ENCODE measurements at regions not wholly inside any gene's neighbourhood (a gene's known extent, or its start where the extent isn't known, plus 50 kb on each side); places are given as distances from the start of the nearest gene placed in this dataset.

DNA sequence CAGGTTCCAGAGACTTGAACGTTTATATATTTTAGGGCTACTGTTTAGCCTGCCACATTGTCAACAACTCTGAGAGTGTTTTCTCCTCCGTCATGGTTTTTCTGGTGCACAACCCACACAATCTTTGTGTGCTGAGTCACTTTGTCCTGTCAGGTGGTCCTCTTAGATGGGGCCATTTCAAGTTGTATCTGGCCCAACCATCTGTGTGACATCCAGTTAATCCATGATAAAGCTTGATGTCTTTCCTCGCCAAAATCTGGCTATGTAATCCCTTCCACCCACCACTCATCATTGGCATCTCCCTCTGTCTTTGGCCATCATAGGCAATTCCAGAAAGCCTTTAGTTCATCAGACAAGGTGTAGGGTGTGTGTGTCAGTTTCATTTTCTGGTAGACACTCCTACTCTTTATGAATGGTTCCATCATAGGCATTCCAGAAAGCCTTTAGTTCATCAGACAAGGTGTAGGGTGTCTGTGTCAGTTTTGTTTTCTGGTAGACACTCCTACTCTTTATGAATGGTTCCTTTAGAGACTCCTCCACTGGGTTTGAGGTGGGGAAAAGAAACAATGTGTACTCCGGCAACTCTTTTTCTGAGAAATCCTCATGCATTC lies 282.0 kb upstream of the ACTBL2 start:
- no peak overlapping the region for H2BK12ac ChIP-seq (ENCODE audit: low read length)
- H3K4me2 ChIP-seq (ENCODE audit: insufficient read depth, low read length, poor library complexity, severe bottlenecking), result no peak overlapping the region
- H2AK5ac ChIP-seq (ENCODE audit: low read depth, low read length), result no peak overlapping the region
- no peak overlapping the region for H3K4ac ChIP-seq (ENCODE audit: low read length)
- no peak overlapping the region for H2BK120ac ChIP-seq (ENCODE audit: low read depth, low read length)
- DNase-seq (ENCODE audit: low spot score), result no peak
- no peaks in the 10 kb centered on the region for H3K79me1 ChIP-seq (ENCODE audit: low read depth, low read length)
- H4K8ac ChIP-seq (ENCODE audit: low read depth, low read length), result no peak overlapping the region
- H2BK5ac ChIP-seq (ENCODE audit: low read length), result no peak overlapping the region
- H3K4me3 ChIP-seq (ENCODE audit: low read length in 2 of 2), result no peak overlapping the region
- H3K36me3 ChIP-seq (replicated peaks in 1 of 2; ENCODE audit: control insufficient read depth in 2 of 2, insufficient read depth in 2 of 2, low read length in 2 of 2), result no peaks in the 10 kb centered on the region
- H2AFZ ChIP-seq (ENCODE audit: low read length), result no peak overlapping the region
- peaks cover 0 to 2% of the 10 kb centered on the region in 2 donors for H3K9me3 ChIP-seq (replicated peaks in 1 of 2; ENCODE audit: control insufficient read depth in 2 of 2, insufficient read depth in 1 of 2, low read depth in 1 of 2, low read length in 2 of 2)
- H3K23ac ChIP-seq (ENCODE audit: low read depth, low read length, poor library complexity), result no peak overlapping the region
- peak overlapping the region; percentile 71 for H3K14ac ChIP-seq (ENCODE audit: low read length)
- no peak overlapping the region for H3K9ac ChIP-seq (ENCODE audit: low read depth, low read length, poor library complexity)
- WGBS, 2 donors (ENCODE audit: extremely low coverage in 2 of 2, insufficient read length in 2 of 2, insufficient replicate concordance in 1 of 2), result no CpG with 5 or more reads among the region's 4 CpGs
- H2BK15ac ChIP-seq (ENCODE audit: low read length), result no peak overlapping the region
- H3K27me3 ChIP-seq (ENCODE audit: control insufficient read depth in 3 of 3, insufficient read depth in 3 of 3, low read depth in 1 of 3, low read length in 3 of 3), result no peaks in the 10 kb centered on the region
- no peak overlapping the region for H4K91ac ChIP-seq (ENCODE audit: low read depth, low read length, poor library complexity)
- no peak overlapping the region for H3K27ac ChIP-seq (replicated peaks; ENCODE audit: low read length)
- no peaks in the 10 kb centered on the region for H3K4me1 ChIP-seq (ENCODE audit: control insufficient read depth in 2 of 2, insufficient read depth in 1 of 2, low read depth in 1 of 2, low read length in 2 of 2)
- H3K18ac ChIP-seq (ENCODE audit: low read length), result no peak overlapping the region

DNA sequence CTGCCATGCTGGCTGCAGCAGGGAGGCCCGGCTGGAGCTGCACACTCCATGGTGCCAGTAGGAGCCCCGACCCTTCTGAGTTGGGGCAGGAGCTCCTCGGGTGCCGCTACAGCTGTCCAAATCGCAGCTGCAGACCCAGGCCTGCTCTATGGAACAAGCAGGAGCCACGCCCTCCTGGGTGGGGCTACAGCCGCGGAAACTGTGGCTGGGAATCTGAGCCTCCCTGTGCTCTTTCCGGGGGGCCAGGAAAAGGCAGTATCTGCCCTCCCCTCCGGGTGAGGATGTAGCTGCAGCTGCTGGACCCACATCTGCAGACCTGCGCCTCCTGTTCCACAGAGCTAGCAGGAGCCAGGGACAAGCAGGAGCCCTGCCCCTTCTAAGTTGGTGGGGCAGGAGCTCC lies 278.9 kb upstream of the ACTBL2 start:
- Histone ChIP-seq H2AK5ac (ENCODE audit: low read depth, low read length) (no peak overlapping the region), H3K36me3 (replicated peaks in 1 of 2; ENCODE audit: control insufficient read depth in 2 of 2, insufficient read depth in 2 of 2, low read length in 2 of 2) (no peaks in the 10 kb centered on the region), H2BK120ac (ENCODE audit: low read depth, low read length) (no peak overlapping the region), H3K14ac (ENCODE audit: low read length) (peak overlapping the region; percentile 17), H3K18ac (ENCODE audit: low read length) (peak overlapping the region; percentile 71), H2BK5ac (ENCODE audit: low read length) (peak overlapping the region; percentile 20), H3K4me3 (ENCODE audit: low read length in 2 of 2) (no peak overlapping the region), H3K9ac (ENCODE audit: low read depth, low read length, poor library complexity) (no peak overlapping the region), H3K9me3 (replicated peaks in 1 of 2; ENCODE audit: control insufficient read depth in 2 of 2, insufficient read depth in 1 of 2, low read depth in 1 of 2, low read length in 2 of 2) (peaks cover 0 to 2% of the 10 kb centered on the region in 2 donors), H4K8ac (ENCODE audit: low read depth, low read length) (no peak overlapping the region), H2AFZ (ENCODE audit: low read length) (no peak overlapping the region), H3K79me1 (ENCODE audit: low read depth, low read length) (no peaks in the 10 kb centered on the region), H2BK15ac (ENCODE audit: low read length) (peak overlapping the region; percentile 37), H3K4me2 (ENCODE audit: insufficient read depth, low read length, poor library complexity, severe bottlenecking) (no peak overlapping the region), H3K27ac (replicated peaks; ENCODE audit: low read length) (no peak overlapping the region), H3K4me1 (ENCODE audit: control insufficient read depth in 2 of 2, insufficient read depth in 1 of 2, low read depth in 1 of 2, low read length in 2 of 2) (no peaks in the 10 kb centered on the region), H2BK12ac (ENCODE audit: low read length) (peak overlapping the region; percentile 73), H3K4ac (ENCODE audit: low read length) (no peak overlapping the region), H3K23ac (ENCODE audit: low read depth, low read length, poor library complexity) (no peak overlapping the region), H3K27me3 (ENCODE audit: control insufficient read depth in 3 of 3, insufficient read depth in 3 of 3, low read depth in 1 of 3, low read length in 3 of 3) (no peaks in the 10 kb centered on the region), H4K91ac (ENCODE audit: low read depth, low read length, poor library complexity) (no peak overlapping the region)
- DNase-seq (ENCODE audit: low spot score), result no peak
- WGBS, 2 donors (ENCODE audit: extremely low coverage in 2 of 2, insufficient read length in 2 of 2, insufficient replicate concordance in 1 of 2), result no CpG with 5 or more reads among the region's 11 CpGs

DNA sequence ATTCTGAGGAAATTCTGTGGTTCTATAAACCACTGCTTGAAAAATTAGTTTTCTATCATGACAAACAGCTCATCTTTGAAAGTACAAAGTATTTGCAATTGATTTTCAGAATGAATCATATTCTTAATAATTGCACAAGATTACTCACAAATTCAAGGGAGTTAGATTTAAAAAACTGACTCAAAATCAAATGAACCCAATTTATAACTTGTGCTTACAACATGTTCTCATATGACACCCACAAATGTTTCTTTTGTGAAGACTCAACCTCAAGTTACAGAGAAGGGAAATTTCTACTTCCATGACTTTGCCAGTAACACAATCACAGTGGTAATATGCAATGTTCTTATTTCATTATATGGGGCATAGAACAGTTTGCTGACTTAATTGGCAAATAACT lies 272.0 kb upstream of the ACTBL2 start:
- Histone ChIP-seq H3K27me3 (ENCODE audit: control insufficient read depth in 3 of 3, insufficient read depth in 3 of 3, low read depth in 1 of 3, low read length in 3 of 3) (no peaks in the 10 kb centered on the region), H3K4me1 (ENCODE audit: control insufficient read depth in 2 of 2, insufficient read depth in 1 of 2, low read depth in 1 of 2, low read length in 2 of 2) (no peaks in the 10 kb centered on the region), H3K4ac (ENCODE audit: low read length) (no peak overlapping the region), H2BK12ac (ENCODE audit: low read length) (no peak overlapping the region), H2AFZ (ENCODE audit: low read length) (no peak overlapping the region), H3K23ac (ENCODE audit: low read depth, low read length, poor library complexity) (no peak overlapping the region), H3K4me2 (ENCODE audit: insufficient read depth, low read length, poor library complexity, severe bottlenecking) (no peak overlapping the region), H2BK15ac (ENCODE audit: low read length) (no peak overlapping the region), H3K4me3 (ENCODE audit: low read length in 2 of 2) (no peak overlapping the region), H3K9ac (ENCODE audit: low read depth, low read length, poor library complexity) (no peak overlapping the region), H3K36me3 (replicated peaks in 1 of 2; ENCODE audit: control insufficient read depth in 2 of 2, insufficient read depth in 2 of 2, low read length in 2 of 2) (no peaks in the 10 kb centered on the region), H4K8ac (ENCODE audit: low read depth, low read length) (no peak overlapping the region), H2AK5ac (ENCODE audit: low read depth, low read length) (no peak overlapping the region), H3K79me1 (ENCODE audit: low read depth, low read length) (no peaks in the 10 kb centered on the region), H3K18ac (ENCODE audit: low read length) (no peak overlapping the region), H3K9me3 (replicated peaks in 1 of 2; ENCODE audit: control insufficient read depth in 2 of 2, insufficient read depth in 1 of 2, low read depth in 1 of 2, low read length in 2 of 2) (no peaks in the 10 kb centered on the region), H3K27ac (replicated peaks; ENCODE audit: low read length) (no peak overlapping the region), H2BK5ac (ENCODE audit: low read length) (no peak overlapping the region), H4K91ac (ENCODE audit: low read depth, low read length, poor library complexity) (no peak overlapping the region), H3K14ac (ENCODE audit: low read length) (no peak overlapping the region), H2BK120ac (ENCODE audit: low read depth, low read length) (no peak overlapping the region)
- no peak for DNase-seq (ENCODE audit: low spot score)

DNA sequence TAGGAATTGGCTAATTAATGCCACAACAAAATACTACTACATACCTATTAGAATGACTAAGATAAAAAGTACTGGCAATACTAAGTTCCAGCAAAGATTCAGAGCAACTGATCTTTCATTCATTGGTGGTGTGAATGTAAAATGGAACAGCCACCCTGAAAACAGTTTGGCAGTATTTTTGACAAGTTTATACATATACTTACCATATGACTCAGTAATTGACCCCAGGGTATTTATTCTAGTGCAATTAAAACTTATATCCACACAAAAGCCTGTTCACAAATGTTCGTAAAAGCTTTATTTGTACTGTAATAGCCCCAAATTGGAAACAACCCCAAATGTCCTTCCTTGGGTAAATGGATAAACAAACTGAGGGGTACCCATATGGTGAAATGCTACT lies 270.8 kb upstream of the ACTBL2 start:
- Histone ChIP-seq H3K18ac (ENCODE audit: low read length) (no peak overlapping the region), H3K27ac (replicated peaks; ENCODE audit: low read length) (no peak overlapping the region), H4K8ac (ENCODE audit: low read depth, low read length) (no peak overlapping the region), H3K36me3 (replicated peaks in 1 of 2; ENCODE audit: control insufficient read depth in 2 of 2, insufficient read depth in 2 of 2, low read length in 2 of 2) (no peaks in the 10 kb centered on the region), H3K9ac (ENCODE audit: low read depth, low read length, poor library complexity) (no peak overlapping the region), H3K4me3 (ENCODE audit: low read length in 2 of 2) (no peak overlapping the region), H3K4me1 (ENCODE audit: control insufficient read depth in 2 of 2, insufficient read depth in 1 of 2, low read depth in 1 of 2, low read length in 2 of 2) (no peaks in the 10 kb centered on the region), H2BK15ac (ENCODE audit: low read length) (no peak overlapping the region), H3K23ac (ENCODE audit: low read depth, low read length, poor library complexity) (no peak overlapping the region), H2BK12ac (ENCODE audit: low read length) (no peak overlapping the region), H3K27me3 (ENCODE audit: control insufficient read depth in 3 of 3, insufficient read depth in 3 of 3, low read depth in 1 of 3, low read length in 3 of 3) (no peaks in the 10 kb centered on the region), H3K4ac (ENCODE audit: low read length) (no peak overlapping the region), H2BK120ac (ENCODE audit: low read depth, low read length) (no peak overlapping the region), H3K9me3 (replicated peaks in 1 of 2; ENCODE audit: control insufficient read depth in 2 of 2, insufficient read depth in 1 of 2, low read depth in 1 of 2, low read length in 2 of 2) (no peaks in the 10 kb centered on the region), H2AK5ac (ENCODE audit: low read depth, low read length) (no peak overlapping the region), H3K79me1 (ENCODE audit: low read depth, low read length) (no peaks in the 10 kb centered on the region), H3K4me2 (ENCODE audit: insufficient read depth, low read length, poor library complexity, severe bottlenecking) (no peak overlapping the region), H4K91ac (ENCODE audit: low read depth, low read length, poor library complexity) (no peak overlapping the region), H2BK5ac (ENCODE audit: low read length) (no peak overlapping the region), H3K14ac (ENCODE audit: low read length) (no peak overlapping the region), H2AFZ (ENCODE audit: low read length) (no peak overlapping the region)
- no peak for DNase-seq (ENCODE audit: low spot score)
- WGBS, 2 donors (ENCODE audit: extremely low coverage in 2 of 2, insufficient read length in 2 of 2, insufficient replicate concordance in 1 of 2), result no CpG with 5 or more reads among the region's 1 CpG

Data from neuronal stem cell (in vitro differentiated cells).